ENCODE measurements at regions not wholly inside any gene's neighbourhood (a gene's known extent, or its start where the extent isn't known, plus 50 kb on each side); places are given as distances from the start of the nearest gene placed in this dataset.

DNA sequence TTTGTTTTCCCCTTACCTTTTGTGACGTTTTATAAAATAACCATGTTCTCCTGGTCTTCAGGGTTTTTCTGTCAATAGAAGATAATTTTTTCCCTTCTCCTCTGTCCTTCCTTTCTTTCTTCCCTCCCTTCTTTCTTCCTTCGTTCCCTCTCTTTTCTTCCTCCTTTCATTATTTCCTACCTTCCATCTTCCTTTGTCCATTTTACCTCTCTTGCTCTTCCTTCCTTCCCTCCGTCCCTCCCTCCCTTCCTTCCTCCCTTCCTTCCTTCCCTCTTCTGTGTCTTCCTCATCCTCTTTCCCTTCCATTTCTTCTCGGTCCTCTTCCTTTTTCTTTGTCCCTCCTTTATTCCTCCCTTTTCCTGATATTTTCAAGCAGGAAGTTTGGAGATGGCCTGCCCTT, 128.2 kb downstream of the TEX36 start:
- intact Hi-C loops (cut with DNase I), result no loop called here
- peaks cover 0 to 7% of the 10 kb centered on the region in 2 donors for H3K9me3 ChIP-seq
- TF ChIP-seq POLR2A (IDR thresholded peaks at IDR 0.05), result no peak
- TF ChIP-seq, protein P1, sequence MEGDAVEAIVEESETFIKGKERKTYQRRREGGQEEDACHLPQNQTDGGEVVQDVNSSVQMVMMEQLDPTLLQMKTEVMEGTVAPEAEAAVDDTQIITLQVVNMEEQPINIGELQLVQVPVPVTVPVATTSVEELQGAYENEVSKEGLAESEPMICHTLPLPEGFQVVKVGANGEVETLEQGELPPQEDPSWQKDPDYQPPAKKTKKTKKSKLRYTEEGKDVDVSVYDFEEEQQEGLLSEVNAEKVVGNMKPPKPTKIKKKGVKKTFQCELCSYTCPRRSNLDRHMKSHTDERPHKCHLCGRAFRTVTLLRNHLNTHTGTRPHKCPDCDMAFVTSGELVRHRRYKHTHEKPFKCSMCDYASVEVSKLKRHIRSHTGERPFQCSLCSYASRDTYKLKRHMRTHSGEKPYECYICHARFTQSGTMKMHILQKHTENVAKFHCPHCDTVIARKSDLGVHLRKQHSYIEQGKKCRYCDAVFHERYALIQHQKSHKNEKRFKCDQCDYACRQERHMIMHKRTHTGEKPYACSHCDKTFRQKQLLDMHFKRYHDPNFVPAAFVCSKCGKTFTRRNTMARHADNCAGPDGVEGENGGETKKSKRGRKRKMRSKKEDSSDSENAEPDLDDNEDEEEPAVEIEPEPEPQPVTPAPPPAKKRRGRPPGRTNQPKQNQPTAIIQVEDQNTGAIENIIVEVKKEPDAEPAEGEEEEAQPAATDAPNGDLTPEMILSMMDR (IDR thresholded peaks at IDR 0.05), result no peak
- TF ChIP-seq EP300 (IDR thresholded peaks at IDR 0.05), result no peak
- H3K27me3 ChIP-seq, result no peaks in the 10 kb centered on the region
- no peaks in the 10 kb centered on the region for H3K4me1 ChIP-seq (ENCODE audit: insufficient read depth)
- no peak for DNase-seq
- H3K27ac ChIP-seq, result no peak overlapping the region
- H3K4me3 ChIP-seq, result no peak overlapping the region
- no peaks in the 10 kb centered on the region for H3K36me3 ChIP-seq
- 71 to 83% (median 79%) methylated on average over 4 of the region's 4 CpGs for WGBS, 3 donors

DNA sequence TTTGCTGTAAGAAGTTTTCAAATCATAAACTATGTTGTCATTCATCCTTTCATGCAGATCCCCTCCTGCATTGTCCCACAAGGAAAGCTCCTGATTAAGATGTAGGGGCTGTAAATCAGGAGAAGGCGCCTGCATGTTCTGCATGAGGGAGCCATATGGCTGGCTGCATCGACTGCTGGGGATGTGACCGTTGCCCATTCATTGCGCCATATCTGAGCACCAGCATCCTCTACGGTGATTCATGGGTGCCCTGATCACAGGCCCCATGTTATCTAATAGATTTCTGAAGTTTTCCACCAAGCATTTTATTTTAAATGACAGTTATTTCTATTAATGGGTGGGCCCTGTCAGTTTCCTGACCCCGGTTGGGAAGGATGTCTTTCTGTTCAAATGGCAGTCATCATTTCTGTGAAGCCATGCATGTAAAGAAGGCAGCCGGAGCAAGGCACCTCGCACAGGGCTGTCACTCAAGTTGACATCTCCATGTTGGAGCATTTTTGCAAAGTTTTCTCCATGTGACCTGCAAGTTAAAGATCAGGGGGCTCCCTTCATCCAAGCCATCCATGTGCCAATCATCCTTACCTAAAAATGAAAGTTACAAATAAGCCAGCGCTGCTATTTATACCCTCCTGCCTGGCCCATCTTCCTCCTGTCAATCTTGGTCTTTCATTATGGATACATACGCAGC, 128.8 kb downstream of the TEX36 start:
- Histone ChIP-seq H3K27ac (no peak overlapping the region), H3K4me1 (ENCODE audit: insufficient read depth) (no peaks in the 10 kb centered on the region), H3K9me3 (peaks cover 0 to 7% of the 10 kb centered on the region in 2 donors), H3K27me3 (no peaks in the 10 kb centered on the region), H3K36me3 (no peaks in the 10 kb centered on the region), H3K4me3 (no peak overlapping the region)
- no peak for DNase-seq
- TF ChIP-seq POLR2A (IDR thresholded peaks at IDR 0.05) (no peak), EP300 (IDR thresholded peaks at IDR 0.05) (no peak)
- TF ChIP-seq, protein P1 (IDR thresholded peaks at IDR 0.05), result no peak
- intact Hi-C loops (cut with DNase I), result no loop called here
- WGBS, 3 donors, result 61 to 87% (median 66%) methylated on average over 10 of the region's 10 CpGs

DNA sequence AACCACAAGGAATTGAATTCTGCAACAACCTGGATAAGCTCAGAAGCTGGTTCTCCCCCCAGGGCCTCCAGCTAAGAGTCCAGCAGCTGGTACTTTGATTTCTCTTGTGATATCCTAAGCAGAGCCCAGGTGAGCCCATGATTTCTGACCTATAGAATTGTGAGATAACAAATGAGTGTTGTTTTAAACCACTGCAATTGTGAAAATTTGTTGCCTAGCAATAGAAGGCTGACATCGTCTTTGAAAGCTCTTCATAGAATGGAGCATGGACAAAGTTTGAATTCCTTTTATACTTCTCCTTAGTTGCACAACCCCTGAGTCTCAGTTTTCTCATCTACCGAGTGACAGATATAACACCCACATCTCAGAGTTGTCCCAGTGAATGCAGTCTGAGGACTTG, 129.9 kb downstream of the TEX36 start:
- Histone ChIP-seq H3K27ac (no peak overlapping the region), H3K36me3 (no peaks in the 10 kb centered on the region), H3K27me3 (no peaks in the 10 kb centered on the region), H3K9me3 (peaks cover 0 to 7% of the 10 kb centered on the region in 2 donors), H3K4me3 (no peak overlapping the region), H3K4me1 (ENCODE audit: insufficient read depth) (no peaks in the 10 kb centered on the region)
- TF ChIP-seq POLR2A (IDR thresholded peaks at IDR 0.05) (no peak), EP300 (IDR thresholded peaks at IDR 0.05) (no peak)
- TF ChIP-seq, protein P1 (IDR thresholded peaks at IDR 0.05), result no peak
- intact Hi-C loops (cut with DNase I), result no loop called here
- WGBS, 3 donors, result 89 to 95% (median 91%) methylated on average over 2 of the region's 2 CpGs
- DNase-seq, result no peak

DNA sequence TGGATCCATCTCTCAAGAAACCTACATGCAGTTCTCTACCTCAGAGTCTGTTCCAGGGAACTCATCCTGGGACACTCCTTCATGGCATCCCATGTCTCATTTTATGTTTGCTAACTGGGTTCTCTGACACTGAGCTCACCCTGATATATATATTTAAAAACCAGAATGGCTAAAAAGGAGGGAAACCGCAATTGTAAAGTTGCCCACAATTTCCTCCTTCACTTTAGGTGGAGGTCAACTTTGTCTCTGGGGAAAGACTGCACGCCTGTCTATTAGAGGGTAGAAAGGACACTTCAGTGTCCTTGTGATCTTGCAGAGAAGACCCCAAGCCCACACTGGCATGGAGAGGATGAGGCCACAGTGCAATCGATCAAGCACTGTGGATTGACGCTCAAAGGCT, 131.7 kb downstream of the TEX36 start:
- WGBS, 3 donors, result 84 to 95% (median 93%) methylated on average over 4 of the region's 4 CpGs
- no peak for DNase-seq
- no peak overlapping the region for H3K4me3 ChIP-seq
- no peaks in the 10 kb centered on the region for H3K4me1 ChIP-seq (ENCODE audit: insufficient read depth)
- H3K27ac ChIP-seq, result no peak overlapping the region
- H3K9me3 ChIP-seq, result peaks cover 0 to 7% of the 10 kb centered on the region in 2 donors
- intact Hi-C loops (cut with DNase I), result no loop called here
- TF ChIP-seq POLR2A (IDR thresholded peaks at IDR 0.05) (no peak), EP300 (IDR thresholded peaks at IDR 0.05) (no peak)
- TF ChIP-seq, protein P1 (IDR thresholded peaks at IDR 0.05), result no peak
- no peaks in the 10 kb centered on the region for H3K27me3 ChIP-seq
- H3K36me3 ChIP-seq, result no peaks in the 10 kb centered on the region

Measured in ovary (tissue), 7 donors.